ENCODE measurements at regions not wholly inside any gene's neighbourhood (a gene's known extent, or its start where the extent isn't known, plus 50 kb on each side); places are given as distances from the start of the nearest gene placed in this dataset.

DNA sequence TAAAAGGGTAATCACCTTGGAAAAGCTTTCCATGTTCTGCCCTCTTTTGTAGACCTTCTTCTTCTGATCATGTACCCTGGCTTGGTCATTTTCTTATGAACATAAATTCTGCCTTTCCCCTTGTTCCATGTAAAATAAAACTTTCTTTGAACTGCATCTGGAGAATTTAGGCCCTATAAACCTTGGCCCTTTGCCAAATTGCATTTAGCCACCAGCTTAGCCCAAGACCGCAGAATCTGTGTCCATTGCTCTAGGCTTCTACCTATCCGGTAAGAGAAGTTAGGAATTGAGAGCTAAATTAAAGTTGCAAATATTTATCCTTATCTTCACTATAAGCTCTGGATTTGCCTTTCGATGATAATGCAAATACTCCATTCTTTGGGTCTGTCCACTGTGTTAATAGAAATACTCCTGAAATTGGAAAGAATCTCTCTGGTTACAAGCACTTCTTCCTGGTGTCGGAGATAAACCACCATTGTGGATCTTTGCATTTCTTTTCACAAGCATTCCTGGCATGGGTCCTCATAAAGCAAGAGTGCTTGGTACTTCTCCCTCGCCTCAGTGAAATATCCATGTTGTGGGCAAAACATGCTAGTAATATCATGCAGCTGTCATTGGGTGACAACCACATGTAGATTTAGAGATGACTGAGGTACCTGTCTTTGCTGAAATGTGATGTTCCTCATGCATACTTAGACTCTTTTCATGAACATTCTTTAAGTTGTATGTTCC, 698.0 kb upstream of the WWC1 start:
- TF ChIP-seq, protein P1, sequence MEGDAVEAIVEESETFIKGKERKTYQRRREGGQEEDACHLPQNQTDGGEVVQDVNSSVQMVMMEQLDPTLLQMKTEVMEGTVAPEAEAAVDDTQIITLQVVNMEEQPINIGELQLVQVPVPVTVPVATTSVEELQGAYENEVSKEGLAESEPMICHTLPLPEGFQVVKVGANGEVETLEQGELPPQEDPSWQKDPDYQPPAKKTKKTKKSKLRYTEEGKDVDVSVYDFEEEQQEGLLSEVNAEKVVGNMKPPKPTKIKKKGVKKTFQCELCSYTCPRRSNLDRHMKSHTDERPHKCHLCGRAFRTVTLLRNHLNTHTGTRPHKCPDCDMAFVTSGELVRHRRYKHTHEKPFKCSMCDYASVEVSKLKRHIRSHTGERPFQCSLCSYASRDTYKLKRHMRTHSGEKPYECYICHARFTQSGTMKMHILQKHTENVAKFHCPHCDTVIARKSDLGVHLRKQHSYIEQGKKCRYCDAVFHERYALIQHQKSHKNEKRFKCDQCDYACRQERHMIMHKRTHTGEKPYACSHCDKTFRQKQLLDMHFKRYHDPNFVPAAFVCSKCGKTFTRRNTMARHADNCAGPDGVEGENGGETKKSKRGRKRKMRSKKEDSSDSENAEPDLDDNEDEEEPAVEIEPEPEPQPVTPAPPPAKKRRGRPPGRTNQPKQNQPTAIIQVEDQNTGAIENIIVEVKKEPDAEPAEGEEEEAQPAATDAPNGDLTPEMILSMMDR (IDR thresholded peaks at IDR 0.05; ENCODE audit: unreplicated experiment) = no peak
- no peaks in the 10 kb centered on the region for H3K9me3 Mint-ChIP-seq (ENCODE audit: unreplicated experiment)
- BruUV-seq (replicated peaks) = no TSS peak
- no peak for DNase-seq (ENCODE audit: unreplicated experiment)
- H3K27ac Mint-ChIP-seq (ENCODE audit: low read depth, unreplicated experiment) = no peak overlapping the region
- intact Hi-C loops (cut with micrococcal nuclease) = no loop called here
- ChIA-PET POLR2A (no interaction called here), CTCF (interaction anchor here (0.5 to 3.7 kb wide), 7 partner anchors 11 to 671 kb away, joined by 3 to 17 read pairs (median 4); no protein-coding TSS in a partner anchor)
- no peaks in the 10 kb centered on the region for H3K4me1 Mint-ChIP-seq (ENCODE audit: insufficient read depth, unreplicated experiment)
- H3K4me3 Mint-ChIP-seq (ENCODE audit: unreplicated experiment) = no peak overlapping the region
- H3K36me3 Mint-ChIP-seq (ENCODE audit: insufficient read depth, unreplicated experiment) = no peaks in the 10 kb centered on the region
- no peaks in the 10 kb centered on the region for H3K27me3 Mint-ChIP-seq (ENCODE audit: insufficient read depth, unreplicated experiment)

DNA sequence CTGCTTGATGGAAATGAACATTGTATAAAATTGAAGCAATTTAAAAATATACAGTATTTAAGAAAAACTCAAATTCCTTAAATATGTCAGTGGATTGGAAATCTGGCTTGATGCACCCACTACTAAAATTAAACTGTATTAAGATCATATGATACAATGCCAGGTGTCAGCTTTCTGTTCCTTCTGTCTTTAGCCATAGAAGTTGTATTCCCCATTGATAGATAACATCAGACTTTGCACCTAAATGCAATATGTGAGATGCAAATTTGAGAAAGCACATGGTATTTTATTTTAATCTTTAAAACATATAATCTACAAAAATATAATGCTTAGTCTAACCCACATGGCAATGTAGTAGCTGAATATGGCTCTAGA, 697.4 kb upstream of the WWC1 start:
- Mint-ChIP-seq H3K27ac (ENCODE audit: low read depth, unreplicated experiment) (no peak overlapping the region), H3K4me3 (ENCODE audit: unreplicated experiment) (no peak overlapping the region), H3K36me3 (ENCODE audit: insufficient read depth, unreplicated experiment) (no peaks in the 10 kb centered on the region), H3K27me3 (ENCODE audit: insufficient read depth, unreplicated experiment) (no peaks in the 10 kb centered on the region), H3K4me1 (ENCODE audit: insufficient read depth, unreplicated experiment) (no peaks in the 10 kb centered on the region), H3K9me3 (ENCODE audit: unreplicated experiment) (no peaks in the 10 kb centered on the region)
- ChIA-PET POLR2A (no interaction called here), CTCF (interaction anchor here (0.6 to 3.7 kb wide), 5 partner anchors 10 to 453 kb away, joined by 3 to 17 read pairs (median 3); no protein-coding TSS in a partner anchor)
- DNase-seq (ENCODE audit: unreplicated experiment) = no peak
- BruUV-seq (replicated peaks) = no TSS peak
- intact Hi-C loops (cut with micrococcal nuclease) = no loop called here
- TF ChIP-seq, protein P1 (IDR thresholded peaks at IDR 0.05; ENCODE audit: unreplicated experiment) = no peak

DNA sequence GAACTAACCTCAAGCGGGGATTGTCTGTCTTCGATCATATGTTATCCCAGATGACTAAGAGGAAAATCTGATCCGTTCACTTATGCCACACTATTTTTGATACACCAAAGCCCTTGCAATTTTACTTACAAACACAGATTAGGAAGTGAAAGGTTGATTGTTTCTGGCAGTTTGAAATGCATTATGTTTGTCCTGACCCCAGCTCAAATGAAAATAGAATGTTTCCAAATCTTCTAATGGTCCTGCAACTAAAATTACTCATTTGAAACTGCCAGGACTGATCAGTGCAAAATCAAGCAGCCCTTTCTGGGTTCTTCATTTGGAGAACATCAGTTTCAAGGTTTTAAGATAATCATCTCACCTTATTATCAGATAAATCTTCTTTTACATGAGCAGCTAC, 696.7 kb upstream of the WWC1 start:
- ChIA-PET CTCF (interaction anchor here (0.6 kb wide), 3 partner anchors 11 to 847 kb away, joined by 3 to 4 read pairs (median 4); no protein-coding TSS in a partner anchor), POLR2A (interaction anchor here (0.7 to 1.1 kb wide), 2 partner anchors 12 to 100 kb away, joined by 3 read pairs; no protein-coding TSS in a partner anchor)
- Mint-ChIP-seq H3K27ac (ENCODE audit: low read depth, unreplicated experiment) (no peak overlapping the region), H3K4me3 (ENCODE audit: unreplicated experiment) (no peak overlapping the region), H3K27me3 (ENCODE audit: insufficient read depth, unreplicated experiment) (no peaks in the 10 kb centered on the region), H3K4me1 (ENCODE audit: insufficient read depth, unreplicated experiment) (no peaks in the 10 kb centered on the region), H3K9me3 (ENCODE audit: unreplicated experiment) (no peaks in the 10 kb centered on the region), H3K36me3 (ENCODE audit: insufficient read depth, unreplicated experiment) (no peaks in the 10 kb centered on the region)
- DNase-seq (ENCODE audit: unreplicated experiment) = no peak
- BruUV-seq (replicated peaks) = no TSS peak
- TF ChIP-seq, protein P1 (IDR thresholded peaks at IDR 0.05; ENCODE audit: unreplicated experiment) = no peak
- intact Hi-C loops (cut with micrococcal nuclease) = no loop called here

DNA sequence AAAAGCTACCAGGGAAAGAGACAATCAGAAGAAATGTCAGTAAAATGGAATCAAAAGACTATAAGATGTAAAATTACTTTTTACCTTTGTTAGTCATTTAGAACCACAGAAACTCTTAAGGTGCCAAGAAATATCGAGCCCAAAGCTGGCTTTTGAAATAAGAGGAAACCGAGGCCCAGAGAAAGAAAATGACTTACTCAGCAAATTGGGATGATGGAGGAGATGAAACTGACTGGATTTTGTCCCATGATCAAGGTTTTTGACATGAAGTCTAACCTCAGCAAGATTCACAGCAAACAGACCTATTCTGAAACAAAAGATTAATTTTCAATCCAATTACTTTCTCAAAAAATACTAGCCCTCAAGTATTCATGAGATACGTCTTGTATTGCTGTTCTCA, 696.2 kb upstream of the WWC1 start:
- ChIA-PET CTCF (interaction anchor here (0.6 to 1.4 kb wide), 3 partner anchors 16 to 846 kb away, joined by 3 to 4 read pairs (median 4); no protein-coding TSS in a partner anchor), POLR2A (interaction anchor here (0.7 to 1.1 kb wide), 2 partner anchors 12 to 100 kb away, joined by 3 read pairs; no protein-coding TSS in a partner anchor)
- Mint-ChIP-seq H3K9me3 (ENCODE audit: unreplicated experiment) (no peaks in the 10 kb centered on the region), H3K27me3 (ENCODE audit: insufficient read depth, unreplicated experiment) (no peaks in the 10 kb centered on the region), H3K36me3 (ENCODE audit: insufficient read depth, unreplicated experiment) (no peaks in the 10 kb centered on the region), H3K4me3 (ENCODE audit: unreplicated experiment) (no peak overlapping the region), H3K4me1 (ENCODE audit: insufficient read depth, unreplicated experiment) (no peaks in the 10 kb centered on the region), H3K27ac (ENCODE audit: low read depth, unreplicated experiment) (no peak overlapping the region)
- BruUV-seq (replicated peaks) = no TSS peak
- intact Hi-C loops (cut with micrococcal nuclease) = no loop called here
- TF ChIP-seq, protein P1 (IDR thresholded peaks at IDR 0.05; ENCODE audit: unreplicated experiment) = no peak
- no peak for DNase-seq (ENCODE audit: unreplicated experiment)

All from MCF 10A (cell line).